ENCODE measurements at regions not wholly inside any gene's neighbourhood (a gene's known extent, or its start where the extent isn't known, plus 50 kb on each side); places are given as distances from the start of the nearest gene placed in this dataset.

- DNase-seq, result no peak
- no peak overlapping the region for H3K4me3 ChIP-seq
- intact Hi-C loops (cut with DNase I; ENCODE audit: low total_unique reads), result no loop called here
- H3K9me3 ChIP-seq, result no peaks in the 10 kb centered on the region
- H3K27me3 ChIP-seq, result no peaks in the 10 kb centered on the region
- TF ChIP-seq POLR2A (IDR thresholded peaks at IDR 0.05), result no peak
- TF ChIP-seq, protein P1, sequence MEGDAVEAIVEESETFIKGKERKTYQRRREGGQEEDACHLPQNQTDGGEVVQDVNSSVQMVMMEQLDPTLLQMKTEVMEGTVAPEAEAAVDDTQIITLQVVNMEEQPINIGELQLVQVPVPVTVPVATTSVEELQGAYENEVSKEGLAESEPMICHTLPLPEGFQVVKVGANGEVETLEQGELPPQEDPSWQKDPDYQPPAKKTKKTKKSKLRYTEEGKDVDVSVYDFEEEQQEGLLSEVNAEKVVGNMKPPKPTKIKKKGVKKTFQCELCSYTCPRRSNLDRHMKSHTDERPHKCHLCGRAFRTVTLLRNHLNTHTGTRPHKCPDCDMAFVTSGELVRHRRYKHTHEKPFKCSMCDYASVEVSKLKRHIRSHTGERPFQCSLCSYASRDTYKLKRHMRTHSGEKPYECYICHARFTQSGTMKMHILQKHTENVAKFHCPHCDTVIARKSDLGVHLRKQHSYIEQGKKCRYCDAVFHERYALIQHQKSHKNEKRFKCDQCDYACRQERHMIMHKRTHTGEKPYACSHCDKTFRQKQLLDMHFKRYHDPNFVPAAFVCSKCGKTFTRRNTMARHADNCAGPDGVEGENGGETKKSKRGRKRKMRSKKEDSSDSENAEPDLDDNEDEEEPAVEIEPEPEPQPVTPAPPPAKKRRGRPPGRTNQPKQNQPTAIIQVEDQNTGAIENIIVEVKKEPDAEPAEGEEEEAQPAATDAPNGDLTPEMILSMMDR (IDR thresholded peaks at IDR 0.05), result no peak
- H3K4me1 ChIP-seq, result no peaks in the 10 kb centered on the region
- no peak overlapping the region for H3K27ac ChIP-seq
- H3K36me3 ChIP-seq, result no peaks in the 10 kb centered on the region
Observed at GRCh38 chr4:71201057-71201456, 137.8 kb upstream of the SLC4A4 start.

GRCh38 chr4:71201817-71202576, 136.8 kb upstream of the SLC4A4 start:
- no peaks in the 10 kb centered on the region for H3K9me3 ChIP-seq
- intact Hi-C loops (cut with DNase I; ENCODE audit: low total_unique reads), result no loop called here
- H3K36me3 ChIP-seq, result no peaks in the 10 kb centered on the region
- no peaks in the 10 kb centered on the region for H3K4me1 ChIP-seq
- no peak overlapping the region for H3K27ac ChIP-seq
- H3K4me3 ChIP-seq, result no peak overlapping the region
- H3K27me3 ChIP-seq, result no peaks in the 10 kb centered on the region
- TF ChIP-seq, protein P1 (IDR thresholded peaks at IDR 0.05), result no peak
- no peak for TF ChIP-seq POLR2A (IDR thresholded peaks at IDR 0.05)
- no peak for DNase-seq

GRCh38 chr4:71202705-71203104, 136.1 kb upstream of the SLC4A4 start:
- H3K36me3 ChIP-seq, result no peaks in the 10 kb centered on the region

GRCh38 chr4:71204056-71204455, 134.8 kb upstream of the SLC4A4 start:
- Histone ChIP-seq H3K4me3 (no peak overlapping the region), H3K9me3 (no peaks in the 10 kb centered on the region), H3K27ac (no peak overlapping the region), H3K36me3 (no peaks in the 10 kb centered on the region), H3K27me3 (no peaks in the 10 kb centered on the region), H3K4me1 (no peaks in the 10 kb centered on the region)
- no peak for DNase-seq
- intact Hi-C loops (cut with DNase I; ENCODE audit: low total_unique reads), result no loop called here
- TF ChIP-seq POLR2A (IDR thresholded peaks at IDR 0.05), result no peak
- TF ChIP-seq, protein P1 (IDR thresholded peaks at IDR 0.05), result no peak

More at GRCh38 chr4:71202705-71203104, 136.1 kb upstream of the SLC4A4 start:
- Histone ChIP-seq H3K4me3 (no peak overlapping the region), H3K27me3 (no peaks in the 10 kb centered on the region), H3K4me1 (no peaks in the 10 kb centered on the region), H3K27ac (no peak overlapping the region), H3K9me3 (no peaks in the 10 kb centered on the region)
- TF ChIP-seq, protein P1 (IDR thresholded peaks at IDR 0.05), result no peak
- no peak for TF ChIP-seq POLR2A (IDR thresholded peaks at IDR 0.05)
- intact Hi-C loops (cut with DNase I; ENCODE audit: low total_unique reads), result no loop called here
- DNase-seq, result no peak

DNA sequence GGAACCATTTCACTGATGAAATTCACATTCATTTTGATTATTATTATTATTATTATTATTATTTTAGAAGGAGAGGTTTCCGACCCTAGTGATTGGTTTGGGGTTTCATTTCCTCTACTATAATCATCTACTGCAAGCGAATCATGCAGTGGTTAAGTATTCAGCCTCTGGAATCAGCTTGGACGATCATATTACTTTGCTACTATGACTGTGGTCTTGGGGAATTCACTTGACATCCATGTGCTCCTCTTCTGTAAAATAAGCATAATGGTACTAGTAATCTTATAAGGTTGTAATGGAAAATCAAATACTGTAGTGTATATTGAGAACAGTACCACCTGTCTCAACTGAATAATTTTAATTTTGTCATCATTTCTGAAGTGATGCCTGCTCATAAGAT, 132.1 kb upstream of the SLC4A4 start:
- no peaks in the 10 kb centered on the region for H3K27me3 ChIP-seq
- no peaks in the 10 kb centered on the region for H3K4me1 ChIP-seq
- no peaks in the 10 kb centered on the region for H3K9me3 ChIP-seq
- intact Hi-C loops (cut with DNase I; ENCODE audit: low total_unique reads), result no loop called here
- TF ChIP-seq POLR2A (IDR thresholded peaks at IDR 0.05), result no peak
- TF ChIP-seq, protein P1 (IDR thresholded peaks at IDR 0.05), result no peak
- H3K36me3 ChIP-seq, result no peaks in the 10 kb centered on the region
- H3K4me3 ChIP-seq, result no peak overlapping the region
- DNase-seq, result no peak
- no peak overlapping the region for H3K27ac ChIP-seq
